ENCODE measurements at regions not wholly inside any gene's neighbourhood (a gene's known extent, or its start where the extent isn't known, plus 50 kb on each side); places are given as distances from the start of the nearest gene placed in this dataset.
"Not testable (repeated sequence)": the region's sequence is repeated elsewhere in the genome, so short reads cannot be mapped to it uniquely, and the experiment has no call there.

- H3K36me3 ChIP-seq (ENCODE audit: insufficient read depth, insufficient read length, low read length) = no peaks in the 10 kb centered on the region
- no peak overlapping the region for H3K9ac ChIP-seq (ENCODE audit: insufficient read length, low read depth)
- H3K27me3 ChIP-seq (ENCODE audit: insufficient read depth, insufficient read length) = no peaks in the 10 kb centered on the region
- peaks cover 56% of the 10 kb centered on the region for H3K9me3 ChIP-seq (ENCODE audit: insufficient read depth, low read length)
- H3K4me1 ChIP-seq (ENCODE audit: insufficient read depth, insufficient read length) = no peaks in the 10 kb centered on the region
- TF ChIP-seq SUZ12 (IDR thresholded peaks at IDR 0.05; ENCODE audit: extremely low read depth, insufficient read depth, insufficient read length) (no peak), YY1 (IDR thresholded peaks at IDR 0.05; ENCODE audit: insufficient read depth, insufficient read length) (no peak), ZNF274 (IDR thresholded peaks at IDR 0.05; ENCODE audit: low read depth, low read length) (no peak)
- no peak for DNase-seq (ENCODE audit: low read depth, low spot score)
- H3K4me3 ChIP-seq (ENCODE audit: insufficient read length, low read depth) = no peak overlapping the region
Observed at GRCh38 chr1:117719004-117719403, 113.2 kb downstream of the TENT5C start.

- Histone ChIP-seq H3K27me3 (ENCODE audit: insufficient read depth, insufficient read length) (no peaks in the 10 kb centered on the region), H3K9me3 (ENCODE audit: insufficient read depth, low read length) (peaks cover 9% of the 10 kb centered on the region; the same call in 1 of the 2 replicates), H3K36me3 (ENCODE audit: insufficient read depth, insufficient read length, low read length) (no peaks in the 10 kb centered on the region), H3K4me1 (ENCODE audit: insufficient read depth, insufficient read length) (no peaks in the 10 kb centered on the region), H3K4me3 (ENCODE audit: insufficient read length, low read depth) (no peak overlapping the region), H3K9ac (ENCODE audit: insufficient read length, low read depth) (no peak overlapping the region)
- DNase-seq (ENCODE audit: low read depth, low spot score) = no peak
- TF ChIP-seq ZNF274 (IDR thresholded peaks at IDR 0.05; ENCODE audit: low read depth, low read length) (no peak), SUZ12 (IDR thresholded peaks at IDR 0.05; ENCODE audit: extremely low read depth, insufficient read depth, insufficient read length) (no peak), YY1 (IDR thresholded peaks at IDR 0.05; ENCODE audit: insufficient read depth, insufficient read length) (no peak)
Observed at GRCh38 chr1:117732065-117732797, 126.4 kb downstream of the TENT5C start.

- no peak for TF ChIP-seq YY1 (IDR thresholded peaks at IDR 0.05; ENCODE audit: insufficient read depth, insufficient read length)
- TF ChIP-seq SUZ12 (IDR thresholded peaks at IDR 0.05; ENCODE audit: extremely low read depth, insufficient read depth, insufficient read length) = no peak
- TF ChIP-seq ZNF274 (IDR thresholded peaks at IDR 0.05; ENCODE audit: low read depth, low read length) = no peak
- DNase-seq (ENCODE audit: low read depth, low spot score) = no peak
Observed at GRCh38 chr1:117732956-117733355, 127.1 kb downstream of the TENT5C start.

GRCh38 chr1:117734403-117734802, 128.6 kb downstream of the TENT5C start:
- TF ChIP-seq SUZ12 (IDR thresholded peaks at IDR 0.05; ENCODE audit: extremely low read depth, insufficient read depth, insufficient read length) = no peak
- no peak for TF ChIP-seq ZNF274 (IDR thresholded peaks at IDR 0.05; ENCODE audit: low read depth, low read length)
- no peak for TF ChIP-seq YY1 (IDR thresholded peaks at IDR 0.05; ENCODE audit: insufficient read depth, insufficient read length)
- Histone ChIP-seq H3K4me3 (ENCODE audit: insufficient read length, low read depth) (no peak overlapping the region), H3K27me3 (ENCODE audit: insufficient read depth, insufficient read length) (no peaks in the 10 kb centered on the region), H3K4me1 (ENCODE audit: insufficient read depth, insufficient read length) (no peaks in the 10 kb centered on the region), H3K36me3 (ENCODE audit: insufficient read depth, insufficient read length, low read length) (no peaks in the 10 kb centered on the region), H3K9me3 (ENCODE audit: insufficient read depth, low read length) (no peaks in the 10 kb centered on the region), H3K9ac (ENCODE audit: insufficient read length, low read depth) (no peak overlapping the region)
- DNase-seq (ENCODE audit: low read depth, low spot score) = no peak

More at GRCh38 chr1:117732956-117733355, 127.1 kb downstream of the TENT5C start:
- Histone ChIP-seq H3K27me3 (ENCODE audit: insufficient read depth, insufficient read length) (no peaks in the 10 kb centered on the region), H3K36me3 (ENCODE audit: insufficient read depth, insufficient read length, low read length) (no peaks in the 10 kb centered on the region), H3K4me3 (ENCODE audit: insufficient read length, low read depth) (no peak overlapping the region), H3K9me3 (ENCODE audit: insufficient read depth, low read length) (peaks cover 2% of the 10 kb centered on the region; the same call in 1 of the 2 replicates), H3K9ac (ENCODE audit: insufficient read length, low read depth) (no peak overlapping the region), H3K4me1 (ENCODE audit: insufficient read depth, insufficient read length) (no peaks in the 10 kb centered on the region)

- H3K36me3 ChIP-seq (ENCODE audit: insufficient read depth, insufficient read length, low read length) = no peaks in the 10 kb centered on the region
- H3K4me1 ChIP-seq (ENCODE audit: insufficient read depth, insufficient read length) = no peaks in the 10 kb centered on the region
- no peak for DNase-seq (ENCODE audit: low read depth, low spot score)
- no peak overlapping the region for H3K4me3 ChIP-seq (ENCODE audit: insufficient read length, low read depth)
- no peak overlapping the region for H3K9ac ChIP-seq (ENCODE audit: insufficient read length, low read depth)
- no peaks in the 10 kb centered on the region for H3K9me3 ChIP-seq (ENCODE audit: insufficient read depth, low read length)
- no peak for TF ChIP-seq YY1 (IDR thresholded peaks at IDR 0.05; ENCODE audit: insufficient read depth, insufficient read length)
- H3K27me3 ChIP-seq (ENCODE audit: insufficient read depth, insufficient read length) = no peaks in the 10 kb centered on the region
Observed at GRCh38 chr1:117735045-117735992, 129.5 kb downstream of the TENT5C start.

- Histone ChIP-seq H3K9ac (ENCODE audit: insufficient read length, low read depth) (no peak overlapping the region), H3K27me3 (ENCODE audit: insufficient read depth, insufficient read length) (no peaks in the 10 kb centered on the region), H3K4me3 (ENCODE audit: insufficient read length, low read depth) (no peak overlapping the region), H3K4me1 (ENCODE audit: insufficient read depth, insufficient read length) (no peaks in the 10 kb centered on the region), H3K36me3 (ENCODE audit: insufficient read depth, insufficient read length, low read length) (no peaks in the 10 kb centered on the region), H3K9me3 (ENCODE audit: insufficient read depth, low read length) (peaks cover 5% of the 10 kb centered on the region; the same call in 1 of the 2 replicates)
- no peak for TF ChIP-seq YY1 (IDR thresholded peaks at IDR 0.05; ENCODE audit: insufficient read depth, insufficient read length)
- TF ChIP-seq ZNF274 (IDR thresholded peaks at IDR 0.05; ENCODE audit: low read depth, low read length) = no peak
- TF ChIP-seq SUZ12 (IDR thresholded peaks at IDR 0.05; ENCODE audit: extremely low read depth, insufficient read depth, insufficient read length) = no peak
- no peak for DNase-seq (ENCODE audit: low read depth, low spot score)
Observed at GRCh38 chr1:117739504-117739903, 133.7 kb downstream of the TENT5C start.

- no peak for DNase-seq (ENCODE audit: low read depth, low spot score)
- no peaks in the 10 kb centered on the region for H3K4me1 ChIP-seq (ENCODE audit: insufficient read depth, insufficient read length)
- no peak overlapping the region for H3K9ac ChIP-seq (ENCODE audit: insufficient read length, low read depth)
- no peak for TF ChIP-seq YY1 (IDR thresholded peaks at IDR 0.05; ENCODE audit: insufficient read depth, insufficient read length)
- no peak for TF ChIP-seq SUZ12 (IDR thresholded peaks at IDR 0.05; ENCODE audit: extremely low read depth, insufficient read depth, insufficient read length)
- no peak for TF ChIP-seq ZNF274 (IDR thresholded peaks at IDR 0.05; ENCODE audit: low read depth, low read length)
- no peaks in the 10 kb centered on the region for H3K27me3 ChIP-seq (ENCODE audit: insufficient read depth, insufficient read length)
- H3K9me3 ChIP-seq (ENCODE audit: insufficient read depth, low read length) = peaks cover 5% of the 10 kb centered on the region; the same call in 1 of the 2 replicates
- H3K4me3 ChIP-seq (ENCODE audit: insufficient read length, low read depth) = no peak overlapping the region
- no peaks in the 10 kb centered on the region for H3K36me3 ChIP-seq (ENCODE audit: insufficient read depth, insufficient read length, low read length)
Observed at GRCh38 chr1:117740496-117740895, 134.6 kb downstream of the TENT5C start.

- H3K9ac ChIP-seq (ENCODE audit: insufficient read length, low read depth); H3K36me3 ChIP-seq (ENCODE audit: insufficient read depth, insufficient read length, low read length): not testable (repeated sequence)
Observed at GRCh38 chr1:117746565-117746964, 140.7 kb downstream of the TENT5C start.

More at GRCh38 chr1:117746565-117746964, 140.7 kb downstream of the TENT5C start:
- H3K4me3 ChIP-seq (ENCODE audit: insufficient read length, low read depth); DNase-seq (ENCODE audit: low read depth, low spot score); H3K4me1 ChIP-seq (ENCODE audit: insufficient read depth, insufficient read length); H3K27me3 ChIP-seq (ENCODE audit: insufficient read depth, insufficient read length): not testable (repeated sequence)
- H3K9me3 ChIP-seq (ENCODE audit: insufficient read depth, low read length) = peaks cover 17% of the 10 kb centered on the region
